Heart left ventricle (tissue), 16 donors: ENCODE measurements at regions not wholly inside any gene's neighbourhood (a gene's known extent, or its start where the extent isn't known, plus 50 kb on each side); places are given as distances from the start of the nearest gene placed in this dataset.

Source experiments
- ATAC-seq, 4 donors: fragments of 200-7000 bp; cut with Tn5 transposase; one replicate each; pipeline ENCODE4 v1.9.1; 2020 to 2022; ENCODE audit warnings: moderate library complexity in 4 of 4, mild to moderate bottlenecking in 3 of 4, moderate number of reproducible peaks in 1 of 4
- DNase-seq, 5 donors: peaks; one replicate each; pipeline ENCODE4 v3.0.0-alpha.2; 2020
- H3K27ac ChIP-seq, 12 donors: fragments of 200-600 bp; sonication (generic) in 4 of 12; one replicate each; pipeline versions ENCODE4 v1.5.0 to v1.8.0; 2016 to 2022; ENCODE audit warnings: mild to moderate bottlenecking in 2 of 12
- H3K27me3 ChIP-seq, 9 donors: fragments of 200-600 bp; sonication (generic) in 2 of 9; one replicate each; pipeline versions ENCODE4 v1.5.1 to v1.8.0; 2016 to 2022; ENCODE audit warnings: mild to moderate bottlenecking in 3 of 9
- H3K36me3 ChIP-seq, 9 donors: fragments of 200-600 bp; sonication (generic) in 2 of 9; one replicate each; pipeline versions ENCODE4 v1.5.0 to v1.8.0; 2018 to 2022; ENCODE audit warnings: mild to moderate bottlenecking in 2 of 9
- H3K4me1 ChIP-seq, 12 donors: fragments of 200-600 bp; sonication (generic) in 4 of 12; one replicate each; pipeline versions ENCODE4 v1.5.0 to v1.8.0; 2016 to 2022; ENCODE audit warnings: mild to moderate bottlenecking in 3 of 12
- H3K4me3 ChIP-seq, 12 donors: fragments of 200-600 bp; sonication (generic) in 4 of 12; one replicate each; pipeline versions ENCODE4 v1.5.0 to v1.8.0; 2017 to 2022; ENCODE audit warnings: mild to moderate bottlenecking in 9 of 12, moderate library complexity in 4 of 12
- H3K9me3 ChIP-seq, 12 donors: fragments of 200-600 bp; sonication (generic) in 4 of 12; one replicate each; pipeline versions ENCODE4 v1.5.0 to v1.8.0; 2016 to 2022; ENCODE audit warnings: mild to moderate bottlenecking in 1 of 12
- CTCF ChIP-seq, 12 donors: fragments of 200-600 bp; sonication (generic) in 4 of 12; IDR thresholded peaks; one replicate each; pipeline versions ENCODE4 v1.5.0 to v1.8.0; 2018 to 2022; ENCODE audit warnings: antibody characterized with exemption in 12 of 12, mild to moderate bottlenecking in 5 of 12
- POLR2A ChIP-seq, 2 donors: fragments of 450-650 bp; IDR thresholded peaks; one replicate each; pipeline ENCODE4 v1.6.1; 2017; ENCODE audit warnings: antibody characterized with exemption in 2 of 2, mild to moderate bottlenecking in 2 of 2, moderate library complexity in 2 of 2
- WGBS, 4 donors: extraction: QIAGEN DNeasy Blood & Tissue Kit in 2 of 4; methylation state at CpG; one replicate each; pipeline versions ENCODE4 v1.1.5 to v1.1.7; 2013 to 2018; 5-methylcytosine and 5-hydroxymethylcytosine counted together
- intact Hi-C, 10 donors: fragments of 100-400 bp; cut with DNase I; formaldehyde crosslinking; loops; one replicate each; pipeline versions ENCODE4 v1.11.1 to v1.14.2; 2022
- donor health status: ischemic (EF 13 %, LVEDD 7.1; RV severe dilation, severe dysfunction).
- donor health status: healthy with polysubstance abuse.
- donor health status: DM: no; HTN: yes; CAD: no.
- donor health status: DM: no; HTN: no; CAD: no.
- donor health status: ischemic (EF 25% LVEDD 6.9; RV normal size, moderate dysfunction).
- donor health status: ischemic (EF 25% LVEDD 5.7; RV mildly dilated, moderate dysfunction).
- donor health status: healthy.
- donor health status: DM: yes; HTN: yes; CAD: no.
- donor health status: ischemic (EF 35%, LVEDD 5.7; RV mildly dilated, moderate dysfunction).
- donor health status: nonischemic (EF 11% LVEDD 7.7; RV severe dilation, severe dysfunction).
- donor health status: DM: yes; HTN: yes; CAD: no.
- donor health status: PGD.
- donor health status: ischemic (EF 29% LVEDD 5.4; RV normal size, mild dysfunction).
- donor health status: nonischemic (EF 23%, LVEDD 6.1; RV moderate dilation, normal function).

- Histone ChIP-seq H3K4me1 (no peaks in the 10 kb centered on the region), H3K27ac (no peak overlapping the region), H3K36me3 (no peaks in the 10 kb centered on the region), H3K9me3 (peaks cover 0 to 22% (median 7%) of the 10 kb centered on the region in 12 donors), H3K4me3 (no peak overlapping the region), H3K27me3 (no peaks in the 10 kb centered on the region)
- TF ChIP-seq CTCF (IDR thresholded peaks at IDR 0.05) (no peak), POLR2A (IDR thresholded peaks at IDR 0.05) (no peak)
- intact Hi-C loops: no loop called here
- no peak for DNase-seq
- 57 to 74% (median 63%) methylated on average over 1 of the region's 1 CpG for WGBS, 4 donors
- no peak for ATAC-seq
Observed at GRCh38 chr9:108041551-108041950, 552.0 kb upstream of the KLF4 start.

- H3K27ac ChIP-seq: no peak overlapping the region
- no peak for TF ChIP-seq CTCF (IDR thresholded peaks at IDR 0.05)
- TF ChIP-seq POLR2A (IDR thresholded peaks at IDR 0.05): no peak
- intact Hi-C loops: no loop called here
- ATAC-seq (peak in 1 of 4 donors; percentile 34), DNase-seq (no peak)
- H3K36me3 ChIP-seq: no peaks in the 10 kb centered on the region
- H3K4me1 ChIP-seq: no peaks in the 10 kb centered on the region
- no peaks in the 10 kb centered on the region for H3K27me3 ChIP-seq
- 65 to 85% (median 68%) methylated on average over 1 of the region's 1 CpG for WGBS, 4 donors
- H3K9me3 ChIP-seq: peaks cover 0 to 22% (median 7%) of the 10 kb centered on the region in 12 donors
- no peak overlapping the region for H3K4me3 ChIP-seq
Observed at GRCh38 chr9:108040783-108041182, 551.2 kb upstream of the KLF4 start.

GRCh38 chr9:108039493-108039892, 549.9 kb upstream of the KLF4 start:
- Histone ChIP-seq H3K27me3 (no peaks in the 10 kb centered on the region), H3K27ac (no peak overlapping the region), H3K4me3 (no peak overlapping the region), H3K4me1 (no peaks in the 10 kb centered on the region), H3K36me3 (no peaks in the 10 kb centered on the region), H3K9me3 (peaks cover 0 to 20% (median 7%) of the 10 kb centered on the region in 12 donors)
- intact Hi-C loops: no loop called here
- no peak for DNase-seq
- ATAC-seq: no peak
- TF ChIP-seq POLR2A (IDR thresholded peaks at IDR 0.05): no peak
- TF ChIP-seq CTCF (IDR thresholded peaks at IDR 0.05): no peak
- WGBS, 4 donors: 95% methylated on average over 1 of the region's 1 CpG

GRCh38 chr9:108039012-108039411, 549.4 kb upstream of the KLF4 start:
- Histone ChIP-seq H3K36me3 (no peaks in the 10 kb centered on the region), H3K27me3 (no peaks in the 10 kb centered on the region), H3K4me1 (peaks cover 0 to 3% (median 0%) of the 10 kb centered on the region in 12 donors), H3K27ac (no peak overlapping the region), H3K9me3 (peaks cover 0 to 15% (median 4%) of the 10 kb centered on the region in 12 donors), H3K4me3 (no peak overlapping the region)
- TF ChIP-seq POLR2A (IDR thresholded peaks at IDR 0.05) (no peak), CTCF (IDR thresholded peaks at IDR 0.05) (no peak)
- intact Hi-C loops: no loop called here
- WGBS, 4 donors: 77 to 89% (median 88%) methylated on average over 1 of the region's 1 CpG
- ATAC-seq (no peak), DNase-seq (no peak)
